OCI-LY3 (cell line): ENCODE measurements at regions not wholly inside any gene's neighbourhood (a gene's known extent, or its start where the extent isn't known, plus 50 kb on each side); places are given as distances from the start of the nearest gene placed in this dataset.

Experiments
- CTCF ChIP-seq: fragments of 200-600, 300-600 bp; sonication (generic); IDR thresholded peaks from 2 replicates; pipeline ENCODE4 v1.5.1; 2014; ENCODE audit warnings: antibody characterized with exemption, low read length, low read depth
- EZH2phosphoT487 ChIP-seq: fragments of 200-600 bp; shearing (Covaris generic); IDR thresholded peaks from 2 replicates; pipeline ENCODE4 v1.6.1; 2018; ENCODE audit warnings: antibody characterized with exemption, mixed run types, low read depth

GRCh38 chr7:49583440-49583839, 190.0 kb upstream of the VWC2 start:
- no peak for TF ChIP-seq CTCF
- TF ChIP-seq EZH2phosphoT487, result no peak
